H1 (cell line): ENCODE measurements at regions not wholly inside any gene's neighbourhood (a gene's known extent, or its start where the extent isn't known, plus 50 kb on each side); places are given as distances from the start of the nearest gene placed in this dataset.

Experiments
- CTCF ChIA-PET: fragments of 300-600 bp; sonication (Branson Sonifier 250); formaldehyde crosslinking; loops from one replicate; lab custom pipeline; 2021; ENCODE audit not compliant: partially characterized antibody; lab: Charles Lee
- POLR2A ChIA-PET: fragments of 300-600 bp; sonication (Branson Sonifier 250); formaldehyde crosslinking; loops from one replicate; lab custom pipeline; 2021; ENCODE audit warnings: inconsistent platforms; ENCODE audit not compliant: partially characterized antibody; lab: Charles Lee
- DNase-seq, 2 experiments: peaks; one replicate each; pipeline versions ENCODE4 v3.0.0 to v3.0.0-alpha.2; 2010 to 2022; ENCODE audit warnings: low spot score in 2 of 2, low read depth in 1 of 2, mixed read lengths in 1 of 2
- FAIRE-seq: peaks from 2 replicates; lab custom pipeline; 2011; peaks lifted over from hg19 to GRCh38; lab: Jason Lieb, UNC
- H2AFZ ChIP-seq: 2 replicates; pipeline ENCODE4 v1.8.1; 2012; ENCODE audit warnings: low read length, inconsistent platforms
- H2AK5ac ChIP-seq: 2 replicates; pipeline ENCODE4 v1.6.1; 2013; ENCODE audit warnings: low read depth, low read length
- H2BK120ac ChIP-seq: replicated peaks from 2 replicates; pipeline ENCODE3; 2013; ENCODE audit warnings: low read depth, low read length, inconsistent platforms
- H2BK12ac ChIP-seq: 2 replicates; pipeline ENCODE4 v1.6.1; 2013; ENCODE audit warnings: low read depth, low read length
- H2BK15ac ChIP-seq: 2 replicates; pipeline ENCODE4 v1.6.1; 2013; ENCODE audit warnings: low read length
- H2BK20ac ChIP-seq: 2 replicates; pipeline ENCODE4 v1.6.1; 2013; ENCODE audit warnings: low read length
- H2BK5ac ChIP-seq: 2 replicates; pipeline ENCODE4 v1.6.1; 2013; ENCODE audit warnings: low read depth, low read length
- H3K14ac ChIP-seq: 2 replicates; pipeline ENCODE4 v1.6.1; 2013; ENCODE audit warnings: inconsistent platforms; ENCODE audit not compliant: insufficient read length
- H3K18ac ChIP-seq: 2 replicates; pipeline ENCODE4 v1.6.1; 2013; ENCODE audit warnings: low read length; ENCODE audit errors: extremely low read depth
- H3K23ac ChIP-seq: 2 replicates; pipeline ENCODE4 v1.6.1; 2013; ENCODE audit warnings: inconsistent platforms; ENCODE audit not compliant: insufficient read length
- H3K23me2 ChIP-seq: 2 replicates; pipeline ENCODE4 v1.6.1; 2013; ENCODE audit warnings: low read depth, low read length
- H3K27ac ChIP-seq: 2 replicates; pipeline ENCODE4 v1.6.1; 2011; ENCODE audit warnings: low read depth, low read length, inconsistent platforms
- H3K27me3 ChIP-seq, 4 experiments: replicated peaks in 1 of 4; 1 replicate in 1 of 4; 2 replicates in 3 of 4; pipeline versions ENCODE4 v1.6.1 to v1.8.1; 2011 to 2013; ENCODE audit warnings: low read length in 3 of 4, mild to moderate bottlenecking in 3 of 4, inconsistent platforms in 2 of 4, mixed read lengths in 2 of 4, moderate library complexity in 1 of 4; ENCODE audit not compliant: control insufficient read depth in 3 of 4, insufficient read depth in 3 of 4; ENCODE audit errors: extremely low read depth in 1 of 4
- H3K36me3 ChIP-seq, 4 experiments: 2 replicates each; pipeline versions ENCODE4 v1.6.1 to v1.8.1; 2011 to 2013; ENCODE audit warnings: mild to moderate bottlenecking in 4 of 4, low read length in 3 of 4, moderate library complexity in 2 of 4, control low read depth in 1 of 4, inconsistent platforms in 1 of 4; ENCODE audit not compliant: insufficient read depth in 4 of 4, control insufficient read depth in 2 of 4
- H3K4ac ChIP-seq: replicated peaks from 2 replicates; pipeline ENCODE3; 2013; ENCODE audit warnings: low read length, low read depth, mixed read lengths, inconsistent platforms; ENCODE audit not compliant: insufficient read length
- H3K4me1 ChIP-seq, 4 experiments: replicated peaks in 1 of 4; 1 replicate in 1 of 4; 2 replicates in 3 of 4; pipeline versions ENCODE4 v1.6.1 to v1.8.1; 2011 to 2013; ENCODE audit warnings: low read length in 3 of 4, inconsistent platforms in 2 of 4, mixed read lengths in 1 of 4; ENCODE audit not compliant: insufficient read depth in 4 of 4, control insufficient read depth in 3 of 4
- H3K4me2 ChIP-seq, 2 experiments: 2 replicates each; pipeline versions ENCODE4 v1.6.1 to v1.8.1; 2011 to 2013; ENCODE audit warnings: low read depth in 2 of 2, low read length in 2 of 2, control low read depth in 1 of 2, inconsistent platforms in 1 of 2, mild to moderate bottlenecking in 1 of 2; ENCODE audit not compliant: insufficient read depth in 1 of 2
- H3K4me3 ChIP-seq, 4 experiments: fragments of 200-600, 300-600 bp in 1 of 4; sonication (generic), shearing (Covaris generic), sonication (Bioruptor Twin) in 1 of 4; 2 replicates each; pipeline versions ENCODE4 v1.5.1 to v1.8.1; 2011 to 2016; ENCODE audit warnings: low read length in 4 of 4, low read depth in 3 of 4, control low read depth in 2 of 4, inconsistent platforms in 2 of 4, mild to moderate bottlenecking in 2 of 4, mixed read lengths in 1 of 4, moderate library complexity in 1 of 4; ENCODE audit not compliant: insufficient read depth in 2 of 4; ENCODE audit errors: extremely low read depth in 1 of 4
- H3K56ac ChIP-seq: replicated peaks from 2 replicates; pipeline ENCODE3; 2013; ENCODE audit warnings: low read depth, mild to moderate bottlenecking, mixed read lengths, low read length, inconsistent platforms; ENCODE audit not compliant: insufficient read length
- H3K79me1 ChIP-seq: 2 replicates; pipeline ENCODE4 v1.6.1; 2013; ENCODE audit warnings: low read depth, low read length, control low read depth
- H3K79me2 ChIP-seq, 2 experiments: 2 replicates each; pipeline versions ENCODE4 v1.6.1 to v1.8.1; 2012 to 2013; ENCODE audit warnings: low read length in 2 of 2, mild to moderate bottlenecking in 2 of 2, inconsistent platforms in 1 of 2; ENCODE audit not compliant: insufficient read depth in 2 of 2, control insufficient read depth in 1 of 2
- H3K9ac ChIP-seq, 4 experiments: replicated peaks in 1 of 4; 1 replicate in 1 of 4; 2 replicates in 3 of 4; pipeline versions ENCODE4 v1.6.1 to v1.8.1; 2011 to 2013; ENCODE audit warnings: low read depth in 3 of 4, low read length in 3 of 4, control low read depth in 2 of 4, mild to moderate bottlenecking in 2 of 4, moderate library complexity in 2 of 4, inconsistent platforms in 1 of 4; ENCODE audit errors: extremely low read depth in 1 of 4
- H3K9me3 ChIP-seq, 2 experiments: 2 replicates each; pipeline versions ENCODE4 v1.6.1 to v1.8.1; 2012 to 2013; ENCODE audit warnings: mild to moderate bottlenecking in 2 of 2, moderate library complexity in 2 of 2, control low read depth in 1 of 2, inconsistent platforms in 1 of 2, low read depth in 1 of 2, low read length in 1 of 2, mixed read lengths in 1 of 2; ENCODE audit not compliant: insufficient read depth in 2 of 2
- H4K20me1 ChIP-seq, 2 experiments: replicated peaks in 1 of 2; 2 replicates each; pipeline versions ENCODE3 to v1.8.1; 2011 to 2013; ENCODE audit warnings: inconsistent platforms in 2 of 2, low read length in 2 of 2, mild to moderate bottlenecking in 1 of 2; ENCODE audit not compliant: insufficient read depth in 2 of 2, control insufficient read depth in 1 of 2
- H4K5ac ChIP-seq: 2 replicates; pipeline ENCODE4 v1.6.1; 2013; ENCODE audit warnings: low read length, low read depth, mixed read lengths, inconsistent platforms; ENCODE audit not compliant: insufficient read length
- H4K8ac ChIP-seq: 2 replicates; pipeline ENCODE4 v1.8.0; 2013; ENCODE audit warnings: mild to moderate bottlenecking, moderate library complexity, low read length, inconsistent platforms; ENCODE audit not compliant: insufficient read depth; ENCODE audit errors: extremely low read depth
- H4K91ac ChIP-seq: replicated peaks from 2 replicates; pipeline ENCODE3; 2013; ENCODE audit warnings: low read length, mixed read lengths, inconsistent platforms; ENCODE audit not compliant: insufficient read length
- CBX8 ChIP-seq: fragments of 300-800, 300-1000 bp; sonication (generic); IDR thresholded peaks from 2 replicates; pipeline ENCODE4 v1.7.1; 2016; ENCODE audit warnings: low read depth, low read length, borderline replicate concordance
- EGR1 ChIP-seq: IDR thresholded peaks from 2 replicates; pipeline ENCODE4 v1.6.1; 2011; ENCODE audit warnings: low read depth, low read length, borderline replicate concordance
- EP300 ChIP-seq, 2 experiments: IDR thresholded peaks; 1 replicate in 1 of 2; 2 replicates in 1 of 2; pipeline ENCODE4 v1.6.1; 2011 to 2012; ENCODE audit warnings: low read depth in 2 of 2, low read length in 2 of 2, mild to moderate bottlenecking in 2 of 2, borderline replicate concordance in 1 of 2, inconsistent platforms in 1 of 2, moderate library complexity in 1 of 2
- JUN ChIP-seq: IDR thresholded peaks from 2 replicates; pipeline ENCODE4 v1.6.1; 2011; ENCODE audit warnings: low read depth, mild to moderate bottlenecking, improper control_type of control experiment, low read length
- KDM4A ChIP-seq: IDR thresholded peaks from one replicate; pipeline ENCODE4 v1.7.1; 2012; ENCODE audit warnings: low read depth, mild to moderate bottlenecking, moderate library complexity, low read length, inconsistent platforms; ENCODE audit not compliant: severe bottlenecking
- POLR2A ChIP-seq, 2 experiments: IDR thresholded peaks; 1 replicate in 1 of 2; 2 replicates in 1 of 2; pipeline ENCODE4 v1.6.1; 2011; ENCODE audit warnings: low read depth in 2 of 2, low read length in 2 of 2, mild to moderate bottlenecking in 2 of 2; ENCODE audit errors: control extremely low read depth in 1 of 2
- SIX5 ChIP-seq: IDR thresholded peaks from 2 replicates; pipeline ENCODE4 v1.6.1; 2011; ENCODE audit warnings: mild to moderate bottlenecking, low read depth, low read length
- SP1 ChIP-seq: IDR thresholded peaks from 2 replicates; pipeline ENCODE4 v1.6.1; 2011; ENCODE audit warnings: low read depth, low read length

GRCh38 chr2:186399082-186399644 lies 86.9 kb upstream of the ZC3H15 start (continued):
- TF ChIP-seq EGR1 = no peak

- peaks cover 0 to 1% (median 0%) of the 10 kb centered on the region in 4 experiments; a peak in 1 of 7 replicates for H3K27me3 ChIP-seq
- no peak for FAIRE-seq
- CTCF ChIA-PET = interaction anchor here (1.3 kb wide), 1 partner anchor 11 kb away, joined by 3 read pairs; no protein-coding TSS in a partner anchor
These were observed 80.2 kb upstream of the ZC3H15 start for GRCh38 chr2:186405842-186406241.

More at GRCh38 chr2:186405842-186406241, 80.2 kb upstream of the ZC3H15 start:
- Histone ChIP-seq H3K36me3 (no peaks in the 10 kb centered on the region), H2BK20ac (no peak overlapping the region), H3K18ac (no peak overlapping the region), H3K4me1 (no peaks in the 10 kb centered on the region), H4K20me1 (no peaks in the 10 kb centered on the region), H4K5ac (no peak overlapping the region), H3K4ac (no peak overlapping the region), H3K23me2 (no peaks in the 10 kb centered on the region), H2BK15ac (no peak overlapping the region), H3K79me2 (no peaks in the 10 kb centered on the region), H3K9me3 (no peaks in the 10 kb centered on the region), H4K91ac (no peak overlapping the region), H3K56ac (no peak overlapping the region), H3K14ac (no peak overlapping the region)
- no peak for DNase-seq
- TF ChIP-seq SP1 (no peak), KDM4A (no peak), JUN (no peak), SIX5 (no peak), POLR2A (IDR thresholded peaks at IDR 0.05; ENCODE audit: control extremely low read depth in 1 of 2, low read depth in 2 of 2, low read length in 2 of 2) (no peak), CBX8 (no peak), EP300 (IDR thresholded peaks at IDR 0.05; ENCODE audit: borderline replicate concordance in 1 of 2, low read depth in 2 of 2, low read length in 2 of 2) (no peak)
- TF ChIP-seq, all 59 proteins: peak for 0
- no peaks in the 10 kb centered on the region for H3K79me1 ChIP-seq
- no peak overlapping the region for H3K4me3 ChIP-seq
- no peak overlapping the region for H3K27ac ChIP-seq
- no peak overlapping the region for H2AFZ ChIP-seq
- no peak overlapping the region for H3K23ac ChIP-seq
- H2BK5ac ChIP-seq = no peak overlapping the region
- H2BK120ac ChIP-seq = no peak overlapping the region
- no peak overlapping the region for H3K9ac ChIP-seq
- H2AK5ac ChIP-seq = no peak overlapping the region
- POLR2A ChIA-PET = no interaction called here
- no peak overlapping the region for H3K4me2 ChIP-seq
- H2BK12ac ChIP-seq = no peak overlapping the region
- H4K8ac ChIP-seq = no peak overlapping the region
